Ovary (tissue), 7 donors: ENCODE measurements at regions not wholly inside any gene's neighbourhood (a gene's known extent, or its start where the extent isn't known, plus 50 kb on each side); places are given as distances from the start of the nearest gene placed in this dataset.

Experiments
- DNase-seq, 5 donors: peaks; one replicate each; pipeline ENCODE4 v3.0.0-alpha.2; 2019 to 2020
- H3K27ac ChIP-seq, 2 donors: fragments of 200-600 bp; one replicate each; pipeline versions ENCODE4 v1.5.1 to v1.8.0; 2019 to 2022
- H3K27me3 ChIP-seq: fragments of 200-600 bp; one replicate; pipeline ENCODE4 v1.8.0; 2022
- H3K36me3 ChIP-seq: fragments of 200-600 bp; sonication (generic); one replicate; pipeline ENCODE4 v1.5.1; 2019
- H3K4me1 ChIP-seq: one replicate; pipeline ENCODE4 v1.8.1; 2013; ENCODE audit warnings: mild to moderate bottlenecking, moderate library complexity; ENCODE audit not compliant: insufficient read depth
- H3K4me3 ChIP-seq: fragments of 200-600 bp; sonication (generic); one replicate; pipeline ENCODE4 v1.5.1; 2017
- H3K9me3 ChIP-seq, 2 donors: fragments of 200-600 bp in 1 of 2; sonication (generic) in 1 of 2; one replicate each; pipeline versions ENCODE4 v1.5.1 to v1.8.1; 2013 to 2019; ENCODE audit warnings: mild to moderate bottlenecking in 1 of 2, moderate library complexity in 1 of 2
- CTCF ChIP-seq, 3 donors: fragments of 450-650 bp in 2 of 3; fragments of 200-600 bp in 1 of 3; IDR thresholded peaks; one replicate each; pipeline versions ENCODE4 v1.5.1 to v1.8.0; 2016 to 2022; ENCODE audit warnings: antibody characterized with exemption in 3 of 3, mild to moderate bottlenecking in 1 of 3
- EP300 ChIP-seq: sonication (generic); formaldehyde crosslinking; IDR thresholded peaks from one replicate; pipeline ENCODE4 v1.6.1; 2017; ENCODE audit warnings: antibody characterized with exemption
- POLR2A ChIP-seq: fragments of 450-650 bp; IDR thresholded peaks from one replicate; pipeline ENCODE4 v1.6.1; 2017; ENCODE audit warnings: antibody characterized with exemption, mild to moderate bottlenecking, moderate library complexity
- WGBS, 3 donors: extraction: QIAGEN DNeasy Blood & Tissue Kit in 1 of 3; methylation state at CpG; one replicate each; pipeline versions ENCODE4 v1.1.5 to v1.1.7; 2013 to 2017; 5-methylcytosine and 5-hydroxymethylcytosine counted together
- intact Hi-C, 4 donors: fragments of 100-400 bp; cut with DNase I; formaldehyde crosslinking; loops; one replicate each; pipeline versions ENCODE4 v1.11.0 to v1.15.1; 2022 to 2023
- donor health status: DM: no; HTN: no; CAD: no; lungs with moderate emphysema.
- donor health status: DM: no; HTN: no; CAD: no.
- donor health status: Bipolar disorder and iron deficiency.
- donor health status: DM: no; HTN: no; CAD: no.
- donor health status: DM: yes; HTN: yes; CAD: no.

- no peaks in the 10 kb centered on the region for H3K9me3 ChIP-seq
- H3K27me3 ChIP-seq: no peaks in the 10 kb centered on the region
- TF ChIP-seq CTCF (IDR thresholded peaks at IDR 0.05) (no peak), POLR2A (no peak), EP300 (no peak)
- intact Hi-C loops: no loop called here
- no peak overlapping the region for H3K4me3 ChIP-seq
- no peak overlapping the region for H3K27ac ChIP-seq
- no peaks in the 10 kb centered on the region for H3K36me3 ChIP-seq
- peaks cover 2% of the 10 kb centered on the region for H3K4me1 ChIP-seq
- DNase-seq: no peak
Measured at GRCh38 chr7:15862781-15863165, 176.3 kb upstream of the MEOX2 start.

- TF ChIP-seq POLR2A (no peak), CTCF (IDR thresholded peaks at IDR 0.05) (no peak), EP300 (no peak)
- no peak for DNase-seq
- Histone ChIP-seq H3K4me3 (no peak overlapping the region), H3K4me1 (peaks cover 2% of the 10 kb centered on the region), H3K27ac (no peak overlapping the region), H3K9me3 (no peaks in the 10 kb centered on the region), H3K27me3 (no peaks in the 10 kb centered on the region), H3K36me3 (no peaks in the 10 kb centered on the region)
- 11 to 23% (median 20%) methylated on average over 4 of the region's 4 CpGs for WGBS, 3 donors
- intact Hi-C loops: no loop called here
Measured at GRCh38 chr7:15862016-15862780, 175.7 kb upstream of the MEOX2 start.

- DNase-seq: no peak
- Histone ChIP-seq H3K27ac (no peak overlapping the region), H3K27me3 (no peaks in the 10 kb centered on the region), H3K4me3 (no peak overlapping the region), H3K9me3 (no peaks in the 10 kb centered on the region), H3K4me1 (peaks cover 2% of the 10 kb centered on the region), H3K36me3 (no peaks in the 10 kb centered on the region)
- WGBS, 3 donors: 90 to 92% (median 92%) methylated on average over 1 of the region's 1 CpG
- intact Hi-C loops: no loop called here
- TF ChIP-seq EP300: no peak
- no peak for TF ChIP-seq CTCF (IDR thresholded peaks at IDR 0.05)
- TF ChIP-seq POLR2A: no peak
Measured at GRCh38 chr7:15860264-15860949, 173.9 kb upstream of the MEOX2 start.

- peaks cover 1% of the 10 kb centered on the region for H3K4me1 ChIP-seq
- H3K27ac ChIP-seq: no peak overlapping the region
- H3K9me3 ChIP-seq: no peaks in the 10 kb centered on the region
- no peaks in the 10 kb centered on the region for H3K36me3 ChIP-seq
- DNase-seq: no peak
- WGBS, 3 donors: 93 to 95% (median 94%) methylated on average over 3 of the region's 3 CpGs
- intact Hi-C loops: no loop called here
- TF ChIP-seq POLR2A: no peak
- H3K4me3 ChIP-seq: no peak overlapping the region
- H3K27me3 ChIP-seq: no peaks in the 10 kb centered on the region
Measured at GRCh38 chr7:15857026-15857425, 170.5 kb upstream of the MEOX2 start.

- intact Hi-C loops: no loop called here
Measured at GRCh38 chr7:15856311-15856710, 169.8 kb upstream of the MEOX2 start.

More at GRCh38 chr7:15856311-15856710, 169.8 kb upstream of the MEOX2 start:
- Histone ChIP-seq H3K36me3 (no peaks in the 10 kb centered on the region), H3K4me3 (no peak overlapping the region), H3K4me1 (no peaks in the 10 kb centered on the region), H3K27me3 (no peaks in the 10 kb centered on the region), H3K27ac (no peak overlapping the region), H3K9me3 (no peaks in the 10 kb centered on the region)
- DNase-seq: no peak
- no peak for TF ChIP-seq POLR2A
- TF ChIP-seq EP300: no peak
- no peak for TF ChIP-seq CTCF (IDR thresholded peaks at IDR 0.05)
